Limb (tissue), 2 donors: ENCODE measurements at regions not wholly inside any gene's neighbourhood (a gene's known extent, or its start where the extent isn't known, plus 50 kb on each side); places are given as distances from the start of the nearest gene placed in this dataset.

Source experiments
- DNase-seq, 2 donors: peaks; one replicate each; pipeline ENCODE4 v3.0.0-alpha.2; 2016; ENCODE audit errors: extremely low spot score in 2 of 2

DNA sequence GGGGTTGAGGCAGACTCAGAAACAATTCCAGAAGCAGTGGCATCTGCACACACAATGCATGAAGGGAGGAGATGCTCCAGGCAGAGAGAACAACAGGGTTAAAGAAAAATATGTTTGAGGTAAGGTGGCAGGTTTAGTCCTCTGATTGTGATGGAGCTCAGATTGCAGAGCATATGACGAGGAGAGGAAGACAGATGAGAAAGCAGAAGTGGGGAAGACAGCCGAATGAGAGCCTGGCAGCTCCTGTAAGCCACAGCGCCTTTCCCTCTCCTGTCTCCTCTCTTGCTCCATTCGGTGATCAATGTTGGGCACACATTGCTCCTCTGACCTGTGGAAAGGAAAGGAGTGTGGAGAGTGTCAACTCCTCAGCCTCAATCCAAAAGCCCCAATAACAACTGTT lies 372.2 kb downstream of the GXYLT1 start:
- DNase-seq: no peak

- DNase-seq: no peak
Observed at GRCh38 chr12:41769810-41770209, 374.9 kb downstream of the GXYLT1 start.

- DNase-seq: no peak
Observed at GRCh38 chr12:41768456-41768855, 376.2 kb downstream of the GXYLT1 start.

GRCh38 chr12:41762691-41763090 lies 382.0 kb downstream of the GXYLT1 start:
- DNase-seq: no peak

- no peak for DNase-seq
Observed at GRCh38 chr12:41745593-41745992, 399.1 kb downstream of the GXYLT1 start.

DNA sequence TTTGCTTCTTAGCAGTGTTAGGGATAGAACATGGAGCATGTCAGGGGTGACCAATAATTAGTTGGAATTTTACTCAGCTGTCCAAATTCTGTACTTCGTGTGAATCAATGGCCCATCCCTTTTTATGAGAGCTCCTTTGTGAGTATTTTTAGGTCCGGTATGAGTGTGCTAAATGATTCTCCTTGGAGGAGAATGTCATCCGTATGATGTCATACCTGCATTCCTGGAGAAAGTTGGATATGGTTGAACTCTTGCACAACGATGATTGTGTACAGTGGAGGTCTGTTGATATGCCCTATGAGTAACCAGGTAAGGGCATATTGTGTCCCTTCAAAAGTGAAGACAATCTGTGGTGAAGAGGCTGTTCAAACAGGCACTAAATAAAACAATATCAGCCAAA lies 400.8 kb downstream of the GXYLT1 start:
- DNase-seq: no peak

DNA sequence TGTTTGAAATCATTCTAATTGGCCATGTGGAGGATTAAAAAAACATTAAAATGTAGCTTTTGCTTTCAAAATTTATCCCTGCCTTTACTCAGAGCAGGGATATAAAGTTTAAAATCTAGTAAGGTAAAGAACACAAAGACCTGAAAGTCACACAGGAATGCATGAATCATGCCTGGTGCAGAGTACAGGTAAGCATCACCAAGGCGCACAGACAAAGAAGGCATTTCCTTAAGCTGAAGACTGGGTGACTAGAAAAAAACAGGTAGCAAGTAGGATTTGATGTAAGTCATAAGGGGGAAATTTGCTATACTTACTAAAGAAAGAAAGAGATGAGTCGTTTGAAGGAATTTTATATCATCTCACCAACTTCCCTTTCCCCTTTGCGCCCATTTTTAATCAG lies 405.6 kb downstream of the GXYLT1 start:
- DNase-seq: no peak

DNA sequence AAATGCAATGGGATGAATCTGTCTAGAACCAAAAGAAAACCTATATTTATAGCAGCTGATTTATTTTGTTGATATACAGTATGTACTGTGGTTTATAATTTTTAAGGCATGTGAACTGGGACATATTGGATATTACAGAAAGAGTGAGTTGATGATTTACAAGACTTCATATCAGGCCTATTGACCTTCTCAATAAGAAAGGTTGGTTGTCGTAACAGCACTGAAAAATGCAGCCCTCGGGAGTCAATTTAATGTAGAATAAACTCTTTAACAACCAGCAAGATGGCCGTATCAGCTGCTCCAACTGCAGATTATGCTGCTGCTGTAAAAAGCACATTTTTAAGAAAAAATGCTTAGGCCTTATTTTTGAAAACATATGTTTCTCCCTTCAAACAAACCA lies 407.3 kb downstream of the GXYLT1 start:
- DNase-seq: no peak

DNA sequence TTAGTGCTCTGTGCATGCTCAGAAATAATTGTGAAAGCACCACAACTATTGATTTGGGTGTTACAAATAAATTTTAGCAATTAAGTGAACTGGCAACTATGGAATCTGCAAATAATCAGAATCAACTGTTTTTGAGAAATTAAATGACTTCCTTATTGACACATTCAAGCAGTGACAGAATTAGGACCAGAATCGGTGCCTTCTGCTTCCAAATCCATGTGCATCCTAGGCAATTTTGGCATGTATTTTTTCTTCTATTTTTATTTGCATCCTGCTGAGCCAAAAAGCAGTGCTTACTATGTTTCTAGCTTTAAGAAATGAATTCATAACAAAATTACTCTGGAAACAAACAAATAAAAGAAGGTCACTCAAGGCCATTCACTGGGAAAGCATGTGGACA lies 408.2 kb downstream of the GXYLT1 start:
- DNase-seq: no peak

DNA sequence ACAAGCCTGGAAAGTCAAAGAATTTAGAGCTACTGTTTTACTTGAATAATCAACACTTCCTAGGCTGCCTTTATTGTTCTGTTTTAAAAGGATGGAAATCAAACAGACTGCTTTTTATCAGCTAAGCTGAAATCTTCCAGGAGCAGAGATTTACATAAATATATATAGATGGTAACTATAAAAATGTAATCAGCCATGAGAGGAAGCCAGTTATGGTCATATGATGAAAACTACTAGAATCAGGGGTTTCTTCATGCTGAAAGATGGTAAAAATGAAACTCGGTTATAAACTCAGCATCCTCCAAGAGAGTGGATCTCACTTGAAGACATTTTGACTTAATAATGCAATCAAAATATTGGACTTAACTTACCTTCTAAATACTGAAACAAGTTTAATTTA lies 413.0 kb downstream of the GXYLT1 start:
- no peak for DNase-seq

DNA sequence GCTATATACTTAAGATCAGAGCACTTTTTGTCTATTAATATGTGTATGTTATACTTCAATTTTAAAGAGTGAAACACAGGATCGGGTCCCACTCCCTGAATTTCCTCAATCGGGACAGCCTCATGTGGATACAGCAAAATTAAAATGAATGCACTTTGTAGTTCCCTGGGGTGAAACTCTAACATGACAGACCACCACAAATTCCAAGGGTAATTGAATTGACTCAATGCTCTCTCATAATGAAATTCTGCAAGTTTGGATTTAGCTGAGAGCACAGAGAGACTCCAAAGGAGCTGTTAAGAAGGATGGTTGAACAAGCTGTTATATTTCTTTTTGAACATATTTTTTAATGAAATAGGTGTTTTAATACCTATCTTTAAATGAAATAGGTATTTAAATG lies 413.6 kb downstream of the GXYLT1 start:
- no peak for DNase-seq

GRCh38 chr12:41724216-41724615 lies 420.5 kb downstream of the GXYLT1 start:
- DNase-seq: no peak

- DNase-seq: no peak
Observed at GRCh38 chr12:41719214-41719613, 425.5 kb downstream of the GXYLT1 start.

DNA sequence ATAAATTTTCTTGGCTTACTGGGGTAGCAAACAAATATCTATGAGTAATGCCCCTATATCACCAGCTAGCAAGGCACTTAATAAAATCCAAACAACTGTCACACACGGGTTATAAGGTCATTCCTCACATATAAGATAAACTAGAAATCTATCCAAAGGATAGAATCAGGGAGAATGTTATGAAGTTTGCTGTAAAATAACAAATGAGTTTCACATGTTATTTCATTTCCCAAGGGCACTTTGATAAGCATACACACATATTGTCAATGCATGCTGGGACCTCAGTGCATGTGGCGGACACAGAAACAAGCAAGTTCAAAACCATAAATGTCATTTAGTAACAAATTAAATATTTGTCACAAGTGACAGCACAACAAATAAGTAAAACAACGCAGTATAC lies 429.4 kb downstream of the GXYLT1 start:
- no peak for DNase-seq

- DNase-seq: no peak
Observed at GRCh38 chr12:41709463-41710285, 435.0 kb downstream of the GXYLT1 start.

- no peak for DNase-seq
Observed at GRCh38 chr12:41709012-41709411, 435.7 kb downstream of the GXYLT1 start.

- no peak for DNase-seq
Observed at GRCh38 chr12:41706376-41706775, 438.3 kb downstream of the GXYLT1 start.

DNA sequence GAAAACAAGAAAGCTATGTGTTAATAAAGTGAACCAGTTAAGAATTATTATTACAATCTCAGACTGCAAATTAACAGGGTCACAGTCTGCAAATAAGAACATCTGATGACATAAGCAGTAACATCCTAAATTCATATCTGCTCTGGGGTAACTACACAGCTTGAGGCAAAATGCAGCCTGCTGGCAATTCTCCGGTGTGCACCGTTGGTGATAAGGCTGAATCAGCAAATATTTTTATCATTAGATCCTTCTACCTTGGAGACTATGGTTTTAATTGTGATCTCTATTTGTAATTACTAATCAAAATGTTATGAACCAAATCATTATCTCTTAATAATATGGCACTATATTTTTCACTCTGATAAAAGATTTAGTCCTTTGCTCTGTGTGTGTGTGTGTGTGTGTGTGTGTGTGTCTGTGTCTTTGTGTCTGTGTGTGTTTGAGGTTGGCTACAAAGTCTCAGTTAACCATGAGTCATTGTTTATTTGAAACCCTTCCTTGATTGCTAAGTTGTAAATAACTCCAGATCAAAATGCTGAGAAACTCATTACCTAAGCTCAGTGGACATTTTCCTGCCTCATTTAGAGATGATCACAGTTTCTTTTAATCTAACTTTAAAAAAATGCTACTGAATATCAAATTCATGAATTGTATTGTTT lies 442.6 kb downstream of the GXYLT1 start:
- no peak for DNase-seq

GRCh38 chr12:41700940-41701339 lies 443.7 kb downstream of the GXYLT1 start:
- no peak for DNase-seq

GRCh38 chr12:41699658-41700057 lies 445.0 kb downstream of the GXYLT1 start:
- no peak for DNase-seq

DNA sequence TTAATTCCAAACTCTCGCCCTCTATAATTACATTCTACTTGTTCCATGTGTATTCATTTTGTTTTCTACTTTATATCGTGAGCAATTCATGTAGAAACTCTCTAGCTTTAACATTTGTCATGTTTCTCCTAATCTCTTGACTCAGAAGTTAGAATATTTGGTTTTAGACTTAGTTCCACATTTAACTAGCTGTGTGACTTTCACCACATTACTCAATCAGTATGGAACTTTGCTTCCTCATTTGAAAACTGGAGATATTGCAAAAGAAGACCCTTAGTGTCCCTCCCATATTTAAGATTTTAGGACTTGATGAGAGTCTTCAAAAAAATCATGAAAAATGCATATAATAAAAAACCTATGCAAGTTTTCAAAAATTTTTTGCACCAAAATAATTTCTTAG lies 447.5 kb downstream of the GXYLT1 start:
- no peak for DNase-seq

DNA sequence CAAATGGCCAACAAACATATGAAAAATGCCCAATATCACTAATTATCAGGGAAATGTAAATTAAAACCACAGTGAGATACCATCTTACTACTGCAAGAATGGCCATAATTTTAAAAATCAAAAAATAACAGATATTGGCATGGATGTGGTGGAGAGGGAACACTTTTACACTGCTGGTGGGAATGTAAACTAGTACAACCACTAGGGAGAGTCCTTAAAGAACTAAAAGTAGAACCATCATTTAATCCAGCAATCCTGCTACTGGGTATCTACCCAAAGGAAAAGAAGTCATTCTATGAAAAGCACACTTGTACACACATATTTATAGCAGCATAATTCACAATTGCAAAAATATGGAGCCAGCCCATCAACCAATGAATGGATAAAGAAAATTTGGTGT lies 459.7 kb downstream of the GXYLT1 start:
- DNase-seq: no peak
